ENCODE measurements at regions not wholly inside any gene's neighbourhood (a gene's known extent, or its start where the extent isn't known, plus 50 kb on each side); places are given as distances from the start of the nearest gene placed in this dataset.
"Not testable (repeated sequence)": the region's sequence is repeated elsewhere in the genome, so short reads cannot be mapped to it uniquely, and the experiment has no call there.

DNA sequence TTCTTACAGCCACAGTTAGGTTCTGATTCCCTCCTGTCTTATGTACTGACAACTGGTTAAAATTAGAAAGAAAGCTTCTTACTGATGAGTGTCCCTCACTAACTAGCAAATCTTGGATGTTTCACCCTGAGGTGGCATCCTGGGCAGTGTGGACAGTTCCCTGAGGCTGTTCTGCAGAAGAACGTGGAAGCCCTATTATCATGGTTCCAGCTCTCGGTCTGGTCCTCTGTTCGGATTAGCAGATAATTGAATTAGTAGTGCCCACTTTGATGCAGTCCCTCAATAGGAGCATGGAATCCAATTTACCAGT is 381.7 kb upstream of the NT5C1B start:
- no peak for ATAC-seq (replicated peaks; ENCODE audit: extremely low read depth, poor library complexity, severe bottlenecking)
- Mint-ChIP-seq H3K27ac (ENCODE audit: low read depth) (no peak overlapping the region), H3K4me3 (no peak overlapping the region), H3K27me3 (no peaks in the 10 kb centered on the region), H3K9me3 (peaks cover 7% of the 10 kb centered on the region), H3K4me1 (no peaks in the 10 kb centered on the region), H3K36me3 (ENCODE audit: insufficient read depth) (no peaks in the 10 kb centered on the region)
- DNase-seq (ENCODE audit: low spot score in 2 of 2): no peak

DNA sequence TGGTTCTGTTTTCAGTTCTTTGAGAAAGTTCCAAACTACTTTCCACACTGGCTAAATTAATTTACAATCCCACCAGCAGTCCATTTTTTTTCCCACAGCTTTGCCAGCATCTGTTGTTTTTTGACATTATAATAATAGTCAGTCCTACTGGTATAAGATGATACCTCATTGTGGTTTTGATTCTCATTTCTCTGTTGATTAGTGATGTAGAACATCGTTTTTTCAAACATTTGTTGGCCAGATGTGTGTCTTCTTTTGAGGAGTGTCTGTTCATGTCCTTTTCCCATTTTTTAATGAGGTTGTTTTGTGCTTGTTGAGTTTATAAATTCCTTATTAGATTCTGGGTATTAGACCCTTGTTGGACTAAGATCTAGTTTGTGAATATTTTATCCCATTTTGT is 376.8 kb upstream of the NT5C1B start:
- no peaks in the 10 kb centered on the region for H3K36me3 Mint-ChIP-seq (ENCODE audit: insufficient read depth)
- ATAC-seq (replicated peaks; ENCODE audit: extremely low read depth, poor library complexity, severe bottlenecking) (no peak), DNase-seq (ENCODE audit: low spot score in 2 of 2) (no peak)
- H3K4me3 Mint-ChIP-seq: no peak overlapping the region
- H3K9me3 Mint-ChIP-seq: no peaks in the 10 kb centered on the region
- no peaks in the 10 kb centered on the region for H3K4me1 Mint-ChIP-seq
- no peaks in the 10 kb centered on the region for H3K27me3 Mint-ChIP-seq
- H3K27ac Mint-ChIP-seq (ENCODE audit: low read depth): no peak overlapping the region

DNA sequence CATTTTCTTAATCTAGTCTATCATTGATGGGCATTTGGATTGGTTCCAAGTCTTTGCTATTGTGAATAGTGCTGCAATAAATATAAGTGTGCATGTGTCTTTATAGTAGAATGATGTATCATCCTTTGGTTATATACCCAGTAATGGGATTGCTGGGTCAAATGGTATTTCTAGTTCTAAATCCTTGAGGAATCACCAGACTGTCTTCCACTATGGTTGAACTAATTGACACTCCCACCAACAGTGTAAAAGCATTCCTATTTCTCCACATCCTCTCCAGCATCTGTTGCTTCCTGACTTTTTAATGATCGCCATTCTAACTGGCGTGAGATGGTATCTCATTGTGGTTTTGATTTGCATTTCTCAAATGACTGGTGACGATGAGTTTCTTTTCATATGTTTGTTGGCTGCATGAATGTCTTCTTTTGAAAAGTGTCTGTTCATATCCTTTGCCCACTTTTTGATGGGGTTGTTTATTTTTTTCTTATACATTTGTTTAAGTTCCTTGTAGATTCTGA is 374.4 kb upstream of the NT5C1B start:
- H3K27me3 Mint-ChIP-seq; H3K36me3 Mint-ChIP-seq (ENCODE audit: insufficient read depth); H3K27ac Mint-ChIP-seq (ENCODE audit: low read depth); ATAC-seq (replicated peaks; ENCODE audit: extremely low read depth, poor library complexity, severe bottlenecking); H3K4me1 Mint-ChIP-seq; H3K9me3 Mint-ChIP-seq; H3K4me3 Mint-ChIP-seq; DNase-seq (ENCODE audit: low spot score in 2 of 2): not testable (repeated sequence)

DNA sequence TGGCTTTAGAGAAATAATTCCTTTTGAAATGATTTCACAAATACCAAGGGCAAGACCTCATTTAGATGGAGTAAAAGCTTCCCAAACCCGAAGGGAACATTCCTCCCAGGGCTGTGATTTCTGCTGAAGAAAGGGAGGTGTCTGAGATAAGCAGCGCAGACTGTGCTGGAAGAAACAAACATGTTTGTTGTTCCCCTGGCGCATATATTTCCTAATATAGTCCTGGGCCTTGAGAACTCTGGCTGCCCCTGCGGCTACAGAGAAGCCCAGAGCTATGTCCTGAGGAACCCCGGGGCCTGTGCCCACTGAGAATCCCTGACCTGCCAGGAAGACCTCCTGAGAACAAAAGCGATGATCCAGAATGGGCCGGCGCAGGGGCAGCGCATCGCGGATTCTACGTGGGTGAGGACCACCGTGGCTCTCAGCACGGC is 372.6 kb upstream of the NT5C1B start:
- H3K27me3 Mint-ChIP-seq: no peaks in the 10 kb centered on the region
- no peaks in the 10 kb centered on the region for H3K36me3 Mint-ChIP-seq (ENCODE audit: insufficient read depth)
- no peak overlapping the region for H3K27ac Mint-ChIP-seq (ENCODE audit: low read depth)
- no peak for ATAC-seq (replicated peaks; ENCODE audit: extremely low read depth, poor library complexity, severe bottlenecking)
- H3K4me1 Mint-ChIP-seq: no peaks in the 10 kb centered on the region
- no peak for DNase-seq (ENCODE audit: low spot score in 2 of 2)
- no peak overlapping the region for H3K4me3 Mint-ChIP-seq
- H3K9me3 Mint-ChIP-seq: no peaks in the 10 kb centered on the region

DNA sequence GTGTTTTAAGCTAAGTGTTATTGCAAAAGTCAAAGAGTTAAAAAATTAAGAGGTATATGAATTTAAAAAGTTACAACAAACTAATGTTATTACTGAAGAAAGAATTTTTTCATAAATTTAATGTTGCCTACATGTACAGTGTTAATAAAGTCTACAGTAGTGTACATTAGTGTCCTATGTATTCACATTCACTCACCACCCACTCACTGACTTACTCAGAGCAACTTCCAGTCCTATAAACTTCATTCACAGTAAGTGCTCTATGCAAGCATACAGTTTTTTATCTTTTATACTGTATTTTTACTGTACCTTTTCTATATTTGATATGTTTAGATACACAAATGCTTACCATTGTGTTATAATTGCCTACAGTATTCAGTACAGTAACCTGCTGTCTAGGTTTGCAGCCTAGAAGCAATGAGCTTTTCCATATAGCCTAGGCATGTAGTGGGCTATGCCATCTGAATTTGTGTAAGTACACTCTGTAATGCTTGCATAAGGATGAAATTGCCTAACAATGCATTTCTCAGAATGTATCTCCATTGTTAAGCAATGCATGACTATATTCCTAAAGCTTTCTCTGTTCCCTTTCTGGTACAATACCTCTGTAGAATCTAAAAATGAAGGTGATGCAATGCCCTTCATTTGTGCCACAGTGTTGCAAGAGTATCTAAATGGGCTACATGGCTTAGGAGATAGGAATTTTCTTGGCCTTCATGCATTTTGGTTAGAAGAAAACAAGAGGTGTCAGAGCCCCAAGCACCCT is 370.8 kb upstream of the NT5C1B start:
- no peak overlapping the region for H3K27ac Mint-ChIP-seq (ENCODE audit: low read depth)
- H3K36me3 Mint-ChIP-seq (ENCODE audit: insufficient read depth): no peaks in the 10 kb centered on the region
- H3K9me3 Mint-ChIP-seq: peaks cover 6% of the 10 kb centered on the region
- no peak for ATAC-seq (replicated peaks; ENCODE audit: extremely low read depth, poor library complexity, severe bottlenecking)
- H3K27me3 Mint-ChIP-seq: no peaks in the 10 kb centered on the region
- no peaks in the 10 kb centered on the region for H3K4me1 Mint-ChIP-seq
- no peak overlapping the region for H3K4me3 Mint-ChIP-seq
- DNase-seq (ENCODE audit: low spot score in 2 of 2): no peak

DNA sequence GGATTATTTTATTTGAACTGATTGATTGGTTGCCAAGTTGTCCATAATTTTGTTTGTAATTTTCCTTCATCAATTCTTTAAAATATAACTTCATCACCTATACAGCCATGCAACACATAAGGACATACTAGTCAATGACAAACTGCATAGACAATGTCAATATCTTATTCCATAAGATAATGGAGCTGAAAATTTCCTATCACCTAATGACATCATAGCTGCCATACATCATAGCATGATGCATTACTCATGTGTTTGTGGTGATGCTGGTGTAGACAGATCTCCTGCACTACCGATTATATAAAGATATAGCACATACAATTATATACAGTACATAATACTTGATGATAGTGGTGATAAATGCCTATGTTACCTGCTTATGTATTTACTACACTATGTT is 369.8 kb upstream of the NT5C1B start:
- Mint-ChIP-seq H3K4me1 (no peaks in the 10 kb centered on the region), H3K36me3 (ENCODE audit: insufficient read depth) (no peaks in the 10 kb centered on the region), H3K27me3 (no peaks in the 10 kb centered on the region), H3K4me3 (no peak overlapping the region), H3K9me3 (peaks cover 11% of the 10 kb centered on the region), H3K27ac (ENCODE audit: low read depth) (no peak overlapping the region)
- DNase-seq (ENCODE audit: low spot score in 2 of 2) (no peak), ATAC-seq (replicated peaks; ENCODE audit: extremely low read depth, poor library complexity, severe bottlenecking) (no peak)

DNA sequence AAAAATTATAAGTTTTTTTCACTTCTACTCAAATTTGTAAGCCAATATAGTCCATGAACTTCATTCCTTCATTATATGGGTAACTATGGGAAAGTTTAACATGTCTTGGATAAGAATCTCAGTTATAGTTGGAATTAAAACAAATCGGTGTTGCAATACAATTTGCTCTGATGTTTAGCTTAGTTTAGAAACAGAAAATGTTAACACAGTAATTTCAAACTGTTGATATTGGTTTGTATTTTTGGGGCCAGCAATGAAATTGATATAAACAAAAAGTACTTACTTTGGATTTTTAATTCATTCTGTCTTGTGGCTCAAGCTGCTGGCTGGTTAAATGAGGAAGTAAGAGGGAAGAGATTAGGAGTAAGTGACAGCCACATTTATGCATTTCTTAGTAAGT is 368.5 kb upstream of the NT5C1B start:
- Mint-ChIP-seq H3K4me3 (no peak overlapping the region), H3K4me1 (no peaks in the 10 kb centered on the region), H3K27ac (ENCODE audit: low read depth) (no peak overlapping the region), H3K9me3 (peaks cover 11% of the 10 kb centered on the region), H3K27me3 (no peaks in the 10 kb centered on the region), H3K36me3 (ENCODE audit: insufficient read depth) (no peaks in the 10 kb centered on the region)
- ATAC-seq (replicated peaks; ENCODE audit: extremely low read depth, poor library complexity, severe bottlenecking) (no peak), DNase-seq (ENCODE audit: low spot score in 2 of 2) (no peak)

DNA sequence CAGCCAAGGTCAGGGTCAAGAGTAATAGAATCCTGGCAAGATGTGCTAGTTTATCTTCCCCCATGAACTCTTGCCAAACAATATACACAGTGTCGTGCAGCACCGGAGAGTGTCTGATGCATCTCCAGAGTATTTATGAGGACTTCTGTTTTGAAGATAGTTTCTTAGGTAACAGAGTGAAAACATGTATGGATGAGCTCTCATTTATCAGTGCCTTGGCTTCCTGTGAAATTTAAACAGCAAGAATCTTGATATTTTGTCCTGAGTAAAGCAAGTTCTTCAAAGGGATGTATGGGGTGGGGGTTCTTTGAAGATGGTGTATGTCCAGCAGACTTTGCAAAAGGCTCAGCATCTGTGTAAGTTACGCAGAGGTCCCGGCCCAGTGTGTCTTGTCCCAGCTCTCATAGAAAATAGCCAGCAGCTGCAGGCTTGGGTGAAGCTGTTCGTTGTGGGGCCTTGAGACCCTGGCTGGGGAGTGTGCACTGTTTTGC is 361.0 kb upstream of the NT5C1B start:
- Mint-ChIP-seq H3K4me3 (no peak overlapping the region), H3K4me1 (no peaks in the 10 kb centered on the region), H3K27ac (ENCODE audit: low read depth) (no peak overlapping the region), H3K36me3 (ENCODE audit: insufficient read depth) (no peaks in the 10 kb centered on the region), H3K27me3 (no peaks in the 10 kb centered on the region), H3K9me3 (peaks cover 6% of the 10 kb centered on the region)
- ATAC-seq (replicated peaks; ENCODE audit: extremely low read depth, poor library complexity, severe bottlenecking) (no peak), DNase-seq (ENCODE audit: low spot score in 2 of 2) (no peak)

DNA sequence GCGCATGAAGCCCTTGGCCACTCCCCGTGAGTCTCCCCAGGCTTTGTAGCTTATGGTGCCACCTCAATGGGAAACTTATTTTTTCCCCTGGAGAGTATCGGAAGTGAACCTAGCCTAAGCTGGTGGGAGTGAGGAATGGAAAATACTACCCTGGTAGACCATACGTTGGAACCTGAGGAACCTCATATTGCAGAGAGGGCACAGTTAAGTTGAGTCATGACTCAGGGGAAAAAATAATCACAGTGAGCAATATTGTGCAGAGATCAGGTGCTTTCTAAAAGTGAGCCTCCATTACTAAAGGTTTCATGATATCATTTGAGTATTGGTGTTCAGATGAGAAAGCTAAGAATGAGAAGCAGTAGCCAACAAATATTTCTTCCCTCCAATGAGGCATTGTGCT is 360.5 kb upstream of the NT5C1B start:
- ATAC-seq (replicated peaks; ENCODE audit: extremely low read depth, poor library complexity, severe bottlenecking) (no peak), DNase-seq (ENCODE audit: low spot score in 2 of 2) (no peak)
- Mint-ChIP-seq H3K4me3 (no peak overlapping the region), H3K27me3 (no peaks in the 10 kb centered on the region), H3K4me1 (no peaks in the 10 kb centered on the region), H3K27ac (ENCODE audit: low read depth) (no peak overlapping the region), H3K9me3 (peaks cover 3% of the 10 kb centered on the region), H3K36me3 (ENCODE audit: insufficient read depth) (no peaks in the 10 kb centered on the region)

DNA sequence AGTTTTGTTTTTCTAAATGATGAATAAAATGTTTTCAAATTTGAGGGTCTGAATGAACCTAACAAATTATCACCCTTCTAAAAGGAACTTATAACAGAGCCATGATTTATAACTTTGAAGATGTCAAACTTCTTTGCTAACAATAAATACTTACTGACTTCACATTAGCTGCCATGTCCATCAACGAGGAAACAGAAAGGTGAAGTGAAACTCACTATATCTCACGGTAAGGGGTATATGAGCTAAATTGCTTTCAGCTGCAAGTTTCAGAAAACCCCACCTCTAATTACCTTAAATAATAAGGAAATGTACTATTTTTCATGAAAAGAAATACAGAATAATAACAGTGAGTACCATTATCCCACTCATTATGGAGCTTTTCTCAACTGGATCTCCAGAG is 350.8 kb upstream of the NT5C1B start:
- Mint-ChIP-seq H3K27ac (ENCODE audit: low read depth) (no peak overlapping the region), H3K4me1 (no peaks in the 10 kb centered on the region), H3K9me3 (no peaks in the 10 kb centered on the region), H3K27me3 (no peaks in the 10 kb centered on the region), H3K4me3 (no peak overlapping the region), H3K36me3 (ENCODE audit: insufficient read depth) (no peaks in the 10 kb centered on the region)
- DNase-seq (ENCODE audit: low spot score in 2 of 2): no peak
- no peak for ATAC-seq (replicated peaks; ENCODE audit: extremely low read depth, poor library complexity, severe bottlenecking)

DNA sequence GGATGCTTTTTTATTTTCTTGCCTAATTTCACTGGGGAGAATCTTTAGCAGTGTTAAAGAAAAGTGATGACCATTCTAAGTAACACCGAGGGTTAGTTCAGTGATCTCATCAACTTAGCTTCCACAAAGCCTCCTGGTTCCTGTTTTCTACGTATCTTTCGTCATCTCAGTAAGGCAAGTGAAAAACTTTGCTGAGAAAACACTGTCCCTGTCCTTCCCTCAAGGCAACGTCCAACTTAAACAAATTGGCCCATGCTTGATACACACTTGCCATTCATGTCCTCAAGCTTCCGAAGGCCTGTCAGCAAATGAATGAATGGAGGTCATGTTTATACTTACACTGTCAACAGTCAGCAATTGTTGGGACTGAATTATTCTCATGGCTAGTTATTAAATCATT is 350.4 kb upstream of the NT5C1B start:
- not testable (repeated sequence) for DNase-seq (ENCODE audit: low spot score in 2 of 2); H3K4me1 Mint-ChIP-seq

DNA sequence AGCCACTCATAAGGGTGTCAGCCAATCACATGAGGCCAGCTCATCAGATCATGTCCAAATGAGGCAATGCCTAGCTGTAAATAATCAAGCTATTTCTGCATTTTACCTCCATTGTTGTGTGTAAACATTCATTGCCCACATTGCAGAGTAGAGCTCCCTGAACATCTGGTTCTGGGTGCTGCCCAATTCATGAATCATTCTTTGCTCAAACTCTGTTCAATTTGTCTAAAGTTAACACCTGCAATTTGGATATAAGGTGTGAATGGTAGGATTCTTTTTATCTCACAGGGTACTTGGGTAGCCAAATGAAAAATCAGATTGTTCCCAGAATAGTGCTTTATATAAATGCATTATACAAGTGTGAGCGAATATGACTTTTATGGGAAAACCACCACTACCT is 345.5 kb upstream of the NT5C1B start:
- DNase-seq (ENCODE audit: low spot score in 2 of 2) (no peak), ATAC-seq (replicated peaks; ENCODE audit: extremely low read depth, poor library complexity, severe bottlenecking) (no peak)
- Mint-ChIP-seq H3K4me1 (no peaks in the 10 kb centered on the region), H3K4me3 (no peak overlapping the region), H3K27ac (ENCODE audit: low read depth) (no peak overlapping the region), H3K9me3 (no peaks in the 10 kb centered on the region), H3K36me3 (ENCODE audit: insufficient read depth) (no peaks in the 10 kb centered on the region), H3K27me3 (no peaks in the 10 kb centered on the region)

More for the DNA sequence above, 350.4 kb upstream of the NT5C1B start:
- H3K27me3 Mint-ChIP-seq; ATAC-seq (replicated peaks; ENCODE audit: extremely low read depth, poor library complexity, severe bottlenecking); H3K9me3 Mint-ChIP-seq; H3K4me3 Mint-ChIP-seq; H3K27ac Mint-ChIP-seq (ENCODE audit: low read depth); H3K36me3 Mint-ChIP-seq (ENCODE audit: insufficient read depth): not testable (repeated sequence)

DNA sequence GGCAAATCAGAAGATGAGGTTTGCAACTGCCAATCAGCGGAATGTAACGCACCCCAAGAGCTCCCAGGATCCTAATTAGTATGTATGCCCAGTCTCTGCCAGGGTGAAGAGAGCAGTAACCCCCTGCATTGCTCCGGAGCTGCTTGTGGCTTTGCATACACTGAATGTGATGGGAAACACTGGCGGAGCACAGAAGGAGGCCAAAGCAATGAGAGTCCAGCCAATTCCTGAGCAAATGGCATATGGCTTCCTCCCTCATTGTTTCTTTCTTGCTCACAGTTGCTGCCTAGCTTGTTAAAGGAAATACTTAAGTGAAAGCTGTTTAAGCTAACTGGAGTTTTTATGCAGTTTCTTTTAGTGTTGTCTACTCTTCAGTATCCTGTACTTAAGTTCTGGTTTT is 343.5 kb upstream of the NT5C1B start:
- DNase-seq (ENCODE audit: low spot score in 2 of 2) (no peak), ATAC-seq (replicated peaks; ENCODE audit: extremely low read depth, poor library complexity, severe bottlenecking) (no peak)
- H3K4me3 Mint-ChIP-seq: no peak overlapping the region
- H3K9me3 Mint-ChIP-seq: no peaks in the 10 kb centered on the region
- no peaks in the 10 kb centered on the region for H3K36me3 Mint-ChIP-seq (ENCODE audit: insufficient read depth)
- H3K27me3 Mint-ChIP-seq: no peaks in the 10 kb centered on the region
- H3K4me1 Mint-ChIP-seq: no peaks in the 10 kb centered on the region
- H3K27ac Mint-ChIP-seq (ENCODE audit: low read depth): no peak overlapping the region

Measured in central memory CD8-positive, alpha-beta T cell (primary cell).